ENCODE measurements at regions not wholly inside any gene's neighbourhood (a gene's known extent, or its start where the extent isn't known, plus 50 kb on each side); places are given as distances from the start of the nearest gene placed in this dataset.
"Not testable (repeated sequence)": the region's sequence is repeated elsewhere in the genome, so short reads cannot be mapped to it uniquely, and the experiment has no call there.

GRCh38 chr9:84504360-84504759, 163.8 kb upstream of the SLC28A3 start:
- DNase-seq: no peak

GRCh38 chr9:84511651-84512050, 157.9 kb upstream of the NTRK2 start:
- DNase-seq: no peak

- DNase-seq: no peak
Observed at GRCh38 chr9:84512493-84512892, 157.0 kb upstream of the NTRK2 start.

- DNase-seq: no peak
Observed at GRCh38 chr9:84513473-84513872, 156.1 kb upstream of the NTRK2 start.

- DNase-seq: no peak
Observed at GRCh38 chr9:84513979-84514378, 155.6 kb upstream of the NTRK2 start.

GRCh38 chr9:84514421-84514820, 155.1 kb upstream of the NTRK2 start:
- no peak for DNase-seq

GRCh38 chr9:84517026-84517425, 152.5 kb upstream of the NTRK2 start:
- no peak for DNase-seq

GRCh38 chr9:84519413-84519812, 150.1 kb upstream of the NTRK2 start:
- no peak for DNase-seq

- DNase-seq: no peak
Observed at GRCh38 chr9:84521208-84521607, 148.3 kb upstream of the NTRK2 start.

- DNase-seq: not testable (repeated sequence)
Observed at GRCh38 chr9:84526211-84526610, 143.3 kb upstream of the NTRK2 start.

- DNase-seq: not testable (repeated sequence)
Observed at GRCh38 chr9:84527060-84527720, 142.3 kb upstream of the NTRK2 start.

- not testable (repeated sequence) for DNase-seq
Observed at GRCh38 chr9:84535973-84536372, 133.6 kb upstream of the NTRK2 start.

GRCh38 chr9:84538879-84539278, 130.7 kb upstream of the NTRK2 start:
- DNase-seq: no peak

GRCh38 chr9:84542554-84542953, 127.0 kb upstream of the NTRK2 start:
- peak; percentile 69 for DNase-seq

GRCh38 chr9:84554069-84554664, 115.4 kb upstream of the NTRK2 start:
- peak; percentile 64 for DNase-seq

- DNase-seq: no peak
Observed at GRCh38 chr9:84556556-84556955, 113.0 kb upstream of the NTRK2 start.

GRCh38 chr9:84557751-84558150, 111.8 kb upstream of the NTRK2 start:
- DNase-seq: no peak

GRCh38 chr9:84563691-84564090, 105.8 kb upstream of the NTRK2 start:
- no peak for DNase-seq

GRCh38 chr9:84567805-84568204, 101.7 kb upstream of the NTRK2 start:
- DNase-seq: no peak

- no peak for DNase-seq
Observed at GRCh38 chr9:84570482-84571154, 98.9 kb upstream of the NTRK2 start.

GRCh38 chr9:84573083-84573482, 96.4 kb upstream of the NTRK2 start:
- DNase-seq: no peak

- DNase-seq: no peak
Observed at GRCh38 chr9:84575705-84576104, 93.8 kb upstream of the NTRK2 start.

GRCh38 chr9:84583866-84584265, 85.7 kb upstream of the NTRK2 start:
- no peak for DNase-seq
